ENCODE measurements at regions not wholly inside any gene's neighbourhood (a gene's known extent, or its start where the extent isn't known, plus 50 kb on each side); places are given as distances from the start of the nearest gene placed in this dataset.
A peak's percentile ranks its signal among the peaks of the same experiment; 100 is the strongest.

GRCh38 chr3:166531730-166532129, 694.5 kb upstream of the BCHE start:
- Histone ChIP-seq H3K36me3 (ENCODE audit: insufficient read depth, low read length, poor library complexity, severe bottlenecking) (no peaks in the 10 kb centered on the region), H3K9me3 (ENCODE audit: low read depth, low read length, poor library complexity, severe bottlenecking) (peaks cover 23% of the 10 kb centered on the region), H3K4me1 (ENCODE audit: insufficient read depth, low read length, poor library complexity, severe bottlenecking) (no peaks in the 10 kb centered on the region), H3K4me3 (ENCODE audit: low read depth, low read length, poor library complexity, severe bottlenecking) (no peak overlapping the region), H3K27me3 (replicated peaks; ENCODE audit: insufficient read depth, low read depth, low read length, poor library complexity) (no peaks in the 10 kb centered on the region), H3K27ac (ENCODE audit: low read depth, low read length, poor library complexity, severe bottlenecking) (no peak overlapping the region)
- intact Hi-C loops (cut with micrococcal nuclease; ENCODE audit: unreplicated experiment) = no loop called here
- POLR2A ChIA-PET (ENCODE audit: low non-redundant PET) = no interaction called here
- no TSS peak for BruUV-seq (replicated peaks)
- no peak for TF ChIP-seq EZH2 (IDR thresholded peaks at IDR 0.05; ENCODE audit: borderline replicate concordance, low read depth, low read length, poor library complexity, severe bottlenecking)
- TF ChIP-seq CTCF (conservative IDR thresholded peaks at IDR 0.05; ENCODE audit: low read depth, low read length) = no peak
- CTCF ChIA-PET = no interaction called here
- DNase-seq (ENCODE audit: low spot score) = no peak

- no peak overlapping the region for H3K4me3 ChIP-seq (ENCODE audit: low read depth, low read length, poor library complexity, severe bottlenecking)
- intact Hi-C loops (cut with micrococcal nuclease; ENCODE audit: unreplicated experiment) = no loop called here
- POLR2A ChIA-PET (ENCODE audit: low non-redundant PET) = no interaction called here
- peak; percentile 4 for DNase-seq (ENCODE audit: low spot score)
- TF ChIP-seq CTCF (conservative IDR thresholded peaks at IDR 0.05; ENCODE audit: low read depth, low read length) = no peak
- TF ChIP-seq EZH2 (IDR thresholded peaks at IDR 0.05; ENCODE audit: borderline replicate concordance, low read depth, low read length, poor library complexity, severe bottlenecking) = no peak
- H3K4me1 ChIP-seq (ENCODE audit: insufficient read depth, low read length, poor library complexity, severe bottlenecking) = no peaks in the 10 kb centered on the region
- no TSS peak for BruUV-seq (replicated peaks)
- H3K27ac ChIP-seq (ENCODE audit: low read depth, low read length, poor library complexity, severe bottlenecking) = no peak overlapping the region
- H3K27me3 ChIP-seq (replicated peaks; ENCODE audit: insufficient read depth, low read depth, low read length, poor library complexity) = no peaks in the 10 kb centered on the region
- H3K36me3 ChIP-seq (ENCODE audit: insufficient read depth, low read length, poor library complexity, severe bottlenecking) = no peaks in the 10 kb centered on the region
- peaks cover 18% of the 10 kb centered on the region for H3K9me3 ChIP-seq (ENCODE audit: low read depth, low read length, poor library complexity, severe bottlenecking)
- CTCF ChIA-PET = no interaction called here
Measured at GRCh38 chr3:166527325-166527724, 690.1 kb upstream of the BCHE start.

- intact Hi-C loops (cut with micrococcal nuclease; ENCODE audit: unreplicated experiment) = no loop called here
- CTCF ChIA-PET = no interaction called here
- Histone ChIP-seq H3K27me3 (replicated peaks; ENCODE audit: insufficient read depth, low read depth, low read length, poor library complexity) (no peaks in the 10 kb centered on the region), H3K4me3 (ENCODE audit: low read depth, low read length, poor library complexity, severe bottlenecking) (no peak overlapping the region), H3K4me1 (ENCODE audit: insufficient read depth, low read length, poor library complexity, severe bottlenecking) (no peaks in the 10 kb centered on the region), H3K36me3 (ENCODE audit: insufficient read depth, low read length, poor library complexity, severe bottlenecking) (no peaks in the 10 kb centered on the region), H3K9me3 (ENCODE audit: low read depth, low read length, poor library complexity, severe bottlenecking) (peaks cover 14% of the 10 kb centered on the region), H3K27ac (ENCODE audit: low read depth, low read length, poor library complexity, severe bottlenecking) (no peak overlapping the region)
- no peak for DNase-seq (ENCODE audit: low spot score)
- BruUV-seq (replicated peaks) = no TSS peak
- TF ChIP-seq CTCF (conservative IDR thresholded peaks at IDR 0.05; ENCODE audit: low read depth, low read length) = no peak
- TF ChIP-seq EZH2 (IDR thresholded peaks at IDR 0.05; ENCODE audit: borderline replicate concordance, low read depth, low read length, poor library complexity, severe bottlenecking) = no peak
- POLR2A ChIA-PET (ENCODE audit: low non-redundant PET) = no interaction called here
Measured at GRCh38 chr3:166526881-166527280, 689.7 kb upstream of the BCHE start.

Data from A673 (cell line).